Liver (tissue), 8 donors: ENCODE measurements at regions not wholly inside any gene's neighbourhood (a gene's known extent, or its start where the extent isn't known, plus 50 kb on each side); places are given as distances from the start of the nearest gene placed in this dataset.

Source experiments
- DNase-seq: peaks from one replicate; pipeline ENCODE4 v3.0.0-alpha.2; 2017; ENCODE audit warnings: low spot score
- H3K27ac ChIP-seq, 2 donors: one replicate each; pipeline ENCODE4 v1.7.0; 2013; ENCODE audit warnings: inconsistent platforms in 2 of 2, low read length in 2 of 2, control low read depth in 1 of 2, low read depth in 1 of 2, mild to moderate bottlenecking in 1 of 2
- H3K27me3 ChIP-seq, 4 donors: one replicate each; pipeline versions ENCODE4 v1.6.1 to v1.7.0; 2013; ENCODE audit warnings: low read length in 3 of 4, inconsistent platforms in 1 of 4, mild to moderate bottlenecking in 1 of 4, moderate library complexity in 1 of 4; ENCODE audit not compliant: control insufficient read depth in 4 of 4, insufficient read depth in 4 of 4
- H3K36me3 ChIP-seq, 4 donors: one replicate each; pipeline versions ENCODE4 v1.6.1 to v1.7.0; 2013; ENCODE audit warnings: low read length in 3 of 4, mild to moderate bottlenecking in 3 of 4, low read depth in 1 of 4, moderate library complexity in 1 of 4; ENCODE audit not compliant: control insufficient read depth in 4 of 4, insufficient read depth in 3 of 4
- H3K4me1 ChIP-seq, 4 donors: one replicate each; pipeline versions ENCODE4 v1.6.1 to v1.7.0; 2013; ENCODE audit warnings: low read length in 3 of 4, mild to moderate bottlenecking in 3 of 4, moderate library complexity in 1 of 4; ENCODE audit not compliant: control insufficient read depth in 4 of 4, insufficient read depth in 4 of 4
- H3K4me3 ChIP-seq, 3 donors: one replicate each; pipeline versions ENCODE4 v1.6.1 to v1.7.0; 2013; ENCODE audit warnings: low read length in 3 of 3, control low read depth in 1 of 3, low read depth in 1 of 3, mild to moderate bottlenecking in 1 of 3
- H3K9ac ChIP-seq, 2 donors: one replicate each; pipeline ENCODE4 v1.7.0; 2013; ENCODE audit warnings: low read length in 2 of 2, mild to moderate bottlenecking in 2 of 2, moderate library complexity in 2 of 2, control low read depth in 1 of 2, low read depth in 1 of 2
- H3K9me3 ChIP-seq, 4 donors: one replicate each; pipeline versions ENCODE4 v1.6.1 to v1.7.0; 2013; ENCODE audit warnings: low read length in 3 of 4; ENCODE audit not compliant: control insufficient read depth in 4 of 4
- EGR1 ChIP-seq, 2 donors: IDR thresholded peaks; 2 replicates each; pipeline ENCODE4 v1.6.1; 2016 to 2018; ENCODE audit warnings: antibody characterized with exemption in 2 of 2, low read depth in 2 of 2
- FOXA1 ChIP-seq: IDR thresholded peaks from 2 replicates; pipeline ENCODE4 v1.6.1; 2016; ENCODE audit warnings: antibody characterized with exemption
- FOXA2 ChIP-seq: IDR thresholded peaks from 2 replicates; pipeline ENCODE4 v1.6.1; 2016; ENCODE audit warnings: antibody characterized with exemption
- GABPA ChIP-seq, 2 donors: IDR thresholded peaks in 1 of 2; conservative IDR thresholded peaks in 1 of 2; 2 replicates each; pipeline ENCODE4 v1.6.1; 2016; ENCODE audit warnings: antibody characterized with exemption in 2 of 2, mild to moderate bottlenecking in 1 of 2, moderate library complexity in 1 of 2
- HNF4A ChIP-seq, 2 donors: conservative IDR thresholded peaks; 2 replicates each; pipeline ENCODE4 v1.6.1; 2016; ENCODE audit warnings: antibody characterized with exemption in 2 of 2, mild to moderate bottlenecking in 2 of 2
- HNF4G ChIP-seq: IDR thresholded peaks from 2 replicates; pipeline ENCODE4 v1.6.1; 2016; ENCODE audit warnings: antibody characterized with exemption
- JUND ChIP-seq, 2 donors: IDR thresholded peaks; 2 replicates each; pipeline ENCODE4 v1.6.1; 2016; ENCODE audit warnings: antibody characterized with exemption in 2 of 2
- NR2F2 ChIP-seq: IDR thresholded peaks from 2 replicates; pipeline ENCODE4 v1.6.1; 2016; ENCODE audit warnings: antibody characterized with exemption
- RAD21 ChIP-seq, 2 donors: IDR thresholded peaks; 2 replicates each; pipeline ENCODE4 v1.6.1; 2016; ENCODE audit warnings: antibody characterized with exemption in 2 of 2, mild to moderate bottlenecking in 2 of 2
- RXRA ChIP-seq, 2 donors: IDR thresholded peaks; 2 replicates each; pipeline ENCODE4 v1.6.1; 2017 to 2018; ENCODE audit warnings: antibody characterized with exemption in 2 of 2, mild to moderate bottlenecking in 1 of 2
- SP1 ChIP-seq: IDR thresholded peaks from 2 replicates; pipeline ENCODE4 v1.6.1; 2018; ENCODE audit warnings: antibody characterized with exemption, mild to moderate bottlenecking
- TAF1 ChIP-seq: conservative IDR thresholded peaks from 2 replicates; pipeline ENCODE4 v1.6.1; 2016; ENCODE audit warnings: antibody characterized with exemption, mild to moderate bottlenecking
- YY1 ChIP-seq: IDR thresholded peaks from 2 replicates; pipeline ENCODE4 v1.6.1; 2016; ENCODE audit warnings: antibody characterized with exemption, mild to moderate bottlenecking
- WGBS: extraction: QIAGEN DNeasy Blood & Tissue Kit; methylation state at CpG from one replicate; pipeline ENCODE4 v1.1.7; 2013; 5-methylcytosine and 5-hydroxymethylcytosine counted together
- TF ChIP-seq, protein P1 (sequence below): IDR thresholded peaks from 2 replicates; pipeline ENCODE4 v1.6.1; 2016; ENCODE audit warnings: antibody characterized with exemption, mild to moderate bottlenecking
- TF ChIP-seq, protein P2 (sequence below): IDR thresholded peaks from 2 replicates; pipeline ENCODE4 v1.6.1; 2016; ENCODE audit warnings: antibody characterized with exemption
- TF ChIP-seq, protein P3 (sequence below): fragments of 150-350 bp; IDR thresholded peaks from 2 replicates; pipeline ENCODE4 v1.5.1; 2017; ENCODE audit warnings: improper control_type of control experiment, low read depth, low read length; ENCODE audit not compliant: missing input control
- TF ChIP-seq, protein P4 (sequence below): IDR thresholded peaks from 2 replicates; pipeline ENCODE4 v1.6.1; 2016; ENCODE audit warnings: antibody characterized with exemption
- donor health status: healthy.
- donor health status: healthy.
- donor health status: healthy.
- donor health status: healthy.
- donor health status: healthy.

DNA sequence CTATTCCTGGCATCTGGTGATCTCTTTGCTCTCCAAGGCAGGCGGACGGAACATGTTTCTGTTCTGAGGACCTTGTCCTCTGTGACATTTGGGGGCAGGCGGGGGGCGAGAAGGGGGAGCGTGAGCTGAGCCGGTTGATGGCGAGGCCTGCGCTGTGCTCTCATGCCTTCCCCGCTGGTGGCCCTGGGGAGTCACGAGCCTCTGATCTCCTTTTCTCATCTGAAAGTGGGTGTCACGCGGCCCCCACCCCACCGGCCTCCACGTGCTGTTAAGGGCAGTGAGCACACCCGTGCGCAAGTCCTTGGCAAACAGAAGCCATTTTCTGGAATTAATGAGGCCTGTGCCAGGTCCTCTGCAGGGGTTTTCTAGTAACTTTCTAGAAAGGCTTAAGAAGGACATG, 102.8 kb upstream of the ACTRT2 start:
- H3K4me3 ChIP-seq, result no peak overlapping the region
- H3K4me1 ChIP-seq, result no peaks in the 10 kb centered on the region
- H3K9ac ChIP-seq, result no peak overlapping the region
- H3K27me3 ChIP-seq, result peaks cover 0 to 6% (median under 1%) of the 10 kb centered on the region in 4 donors
- no peaks in the 10 kb centered on the region for H3K9me3 ChIP-seq
- no peak for DNase-seq
- 88% methylated on average over 16 of the region's 16 CpGs for WGBS
- H3K36me3 ChIP-seq, result no peaks in the 10 kb centered on the region
- no peak for TF ChIP-seq EGR1 (IDR thresholded peaks at IDR 0.05; ENCODE audit: low read depth in 2 of 2)
- TF ChIP-seq JUND (IDR thresholded peaks at IDR 0.05), result no peak
- TF ChIP-seq, protein P1, sequence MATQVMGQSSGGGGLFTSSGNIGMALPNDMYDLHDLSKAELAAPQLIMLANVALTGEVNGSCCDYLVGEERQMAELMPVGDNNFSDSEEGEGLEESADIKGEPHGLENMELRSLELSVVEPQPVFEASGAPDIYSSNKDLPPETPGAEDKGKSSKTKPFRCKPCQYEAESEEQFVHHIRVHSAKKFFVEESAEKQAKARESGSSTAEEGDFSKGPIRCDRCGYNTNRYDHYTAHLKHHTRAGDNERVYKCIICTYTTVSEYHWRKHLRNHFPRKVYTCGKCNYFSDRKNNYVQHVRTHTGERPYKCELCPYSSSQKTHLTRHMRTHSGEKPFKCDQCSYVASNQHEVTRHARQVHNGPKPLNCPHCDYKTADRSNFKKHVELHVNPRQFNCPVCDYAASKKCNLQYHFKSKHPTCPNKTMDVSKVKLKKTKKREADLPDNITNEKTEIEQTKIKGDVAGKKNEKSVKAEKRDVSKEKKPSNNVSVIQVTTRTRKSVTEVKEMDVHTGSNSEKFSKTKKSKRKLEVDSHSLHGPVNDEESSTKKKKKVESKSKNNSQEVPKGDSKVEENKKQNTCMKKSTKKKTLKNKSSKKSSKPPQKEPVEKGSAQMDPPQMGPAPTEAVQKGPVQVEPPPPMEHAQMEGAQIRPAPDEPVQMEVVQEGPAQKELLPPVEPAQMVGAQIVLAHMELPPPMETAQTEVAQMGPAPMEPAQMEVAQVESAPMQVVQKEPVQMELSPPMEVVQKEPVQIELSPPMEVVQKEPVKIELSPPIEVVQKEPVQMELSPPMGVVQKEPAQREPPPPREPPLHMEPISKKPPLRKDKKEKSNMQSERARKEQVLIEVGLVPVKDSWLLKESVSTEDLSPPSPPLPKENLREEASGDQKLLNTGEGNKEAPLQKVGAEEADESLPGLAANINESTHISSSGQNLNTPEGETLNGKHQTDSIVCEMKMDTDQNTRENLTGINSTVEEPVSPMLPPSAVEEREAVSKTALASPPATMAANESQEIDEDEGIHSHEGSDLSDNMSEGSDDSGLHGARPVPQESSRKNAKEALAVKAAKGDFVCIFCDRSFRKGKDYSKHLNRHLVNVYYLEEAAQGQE, result no peak
- TF ChIP-seq, protein P2, sequence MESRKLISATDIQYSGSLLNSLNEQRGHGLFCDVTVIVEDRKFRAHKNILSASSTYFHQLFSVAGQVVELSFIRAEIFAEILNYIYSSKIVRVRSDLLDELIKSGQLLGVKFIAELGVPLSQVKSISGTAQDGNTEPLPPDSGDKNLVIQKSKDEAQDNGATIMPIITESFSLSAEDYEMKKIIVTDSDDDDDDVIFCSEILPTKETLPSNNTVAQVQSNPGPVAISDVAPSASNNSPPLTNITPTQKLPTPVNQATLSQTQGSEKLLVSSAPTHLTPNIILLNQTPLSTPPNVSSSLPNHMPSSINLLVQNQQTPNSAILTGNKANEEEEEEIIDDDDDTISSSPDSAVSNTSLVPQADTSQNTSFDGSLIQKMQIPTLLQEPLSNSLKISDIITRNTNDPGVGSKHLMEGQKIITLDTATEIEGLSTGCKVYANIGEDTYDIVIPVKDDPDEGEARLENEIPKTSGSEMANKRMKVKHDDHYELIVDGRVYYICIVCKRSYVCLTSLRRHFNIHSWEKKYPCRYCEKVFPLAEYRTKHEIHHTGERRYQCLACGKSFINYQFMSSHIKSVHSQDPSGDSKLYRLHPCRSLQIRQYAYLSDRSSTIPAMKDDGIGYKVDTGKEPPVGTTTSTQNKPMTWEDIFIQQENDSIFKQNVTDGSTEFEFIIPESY, result no peak
- no peak for TF ChIP-seq SP1
- TF ChIP-seq, protein P3, sequence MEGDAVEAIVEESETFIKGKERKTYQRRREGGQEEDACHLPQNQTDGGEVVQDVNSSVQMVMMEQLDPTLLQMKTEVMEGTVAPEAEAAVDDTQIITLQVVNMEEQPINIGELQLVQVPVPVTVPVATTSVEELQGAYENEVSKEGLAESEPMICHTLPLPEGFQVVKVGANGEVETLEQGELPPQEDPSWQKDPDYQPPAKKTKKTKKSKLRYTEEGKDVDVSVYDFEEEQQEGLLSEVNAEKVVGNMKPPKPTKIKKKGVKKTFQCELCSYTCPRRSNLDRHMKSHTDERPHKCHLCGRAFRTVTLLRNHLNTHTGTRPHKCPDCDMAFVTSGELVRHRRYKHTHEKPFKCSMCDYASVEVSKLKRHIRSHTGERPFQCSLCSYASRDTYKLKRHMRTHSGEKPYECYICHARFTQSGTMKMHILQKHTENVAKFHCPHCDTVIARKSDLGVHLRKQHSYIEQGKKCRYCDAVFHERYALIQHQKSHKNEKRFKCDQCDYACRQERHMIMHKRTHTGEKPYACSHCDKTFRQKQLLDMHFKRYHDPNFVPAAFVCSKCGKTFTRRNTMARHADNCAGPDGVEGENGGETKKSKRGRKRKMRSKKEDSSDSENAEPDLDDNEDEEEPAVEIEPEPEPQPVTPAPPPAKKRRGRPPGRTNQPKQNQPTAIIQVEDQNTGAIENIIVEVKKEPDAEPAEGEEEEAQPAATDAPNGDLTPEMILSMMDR, result no peak
- no peak for TF ChIP-seq RAD21 (IDR thresholded peaks at IDR 0.05)
- no peak for TF ChIP-seq RXRA (IDR thresholded peaks at IDR 0.05)
- no peak for TF ChIP-seq HNF4G
- TF ChIP-seq YY1, result no peak
- no peak for TF ChIP-seq TAF1
- no peak for TF ChIP-seq FOXA1
- TF ChIP-seq, protein P4, sequence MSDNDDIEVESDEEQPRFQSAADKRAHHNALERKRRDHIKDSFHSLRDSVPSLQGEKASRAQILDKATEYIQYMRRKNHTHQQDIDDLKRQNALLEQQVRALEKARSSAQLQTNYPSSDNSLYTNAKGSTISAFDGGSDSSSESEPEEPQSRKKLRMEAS, result no peak
- TF ChIP-seq NR2F2, result no peak
- TF ChIP-seq HNF4A (conservative IDR thresholded peaks at IDR 0.05), result no peak
- no peak for TF ChIP-seq FOXA2
- no peak overlapping the region for H3K27ac ChIP-seq

DNA sequence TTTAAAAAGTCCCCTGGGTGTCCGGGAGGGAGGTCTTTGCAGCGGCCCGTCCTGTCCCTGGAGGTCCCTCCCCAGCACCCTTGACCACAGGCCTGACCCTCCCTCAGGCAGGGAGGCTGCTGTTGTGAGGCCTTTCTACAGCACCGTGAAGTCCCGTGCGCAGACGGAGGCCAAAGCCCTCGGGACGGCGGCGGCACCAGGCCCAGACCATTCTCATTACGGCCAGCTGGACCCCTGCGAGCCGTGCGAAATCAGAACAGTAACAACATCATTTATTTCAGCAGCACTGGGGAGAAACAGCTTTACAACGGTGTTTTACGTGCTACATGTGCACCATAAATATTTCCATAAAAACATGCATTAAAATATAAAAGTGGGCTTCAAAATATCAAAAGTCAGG, 101.4 kb upstream of the ACTRT2 start:
- Histone ChIP-seq H3K4me1 (no peaks in the 10 kb centered on the region), H3K36me3 (no peaks in the 10 kb centered on the region), H3K9ac (no peak overlapping the region), H3K4me3 (no peak overlapping the region), H3K9me3 (no peaks in the 10 kb centered on the region), H3K27me3 (peaks cover 0 to 6% (median 2%) of the 10 kb centered on the region in 4 donors), H3K27ac (no peak overlapping the region)
- 87% methylated on average over 17 of the region's 17 CpGs for WGBS
- no peak for DNase-seq
- TF ChIP-seq, protein P1, result no peak
- TF ChIP-seq HNF4G (no peak), JUND (IDR thresholded peaks at IDR 0.05) (no peak), GABPA (IDR thresholded peaks at IDR 0.05 in 1 of 2, conservative IDR thresholded peaks at IDR 0.05 in 1 of 2) (no peak), FOXA2 (no peak), HNF4A (conservative IDR thresholded peaks at IDR 0.05) (no peak), FOXA1 (no peak)
- TF ChIP-seq, protein P3, result no peak
- TF ChIP-seq, protein P2, result no peak
